Smooth muscle cell (in vitro differentiated cells): ENCODE measurements at regions not wholly inside any gene's neighbourhood (a gene's known extent, or its start where the extent isn't known, plus 50 kb on each side); places are given as distances from the start of the nearest gene placed in this dataset.

Experiments used
- DNase-seq: peaks from one replicate; lab custom pipeline; 2025; ENCODE audit not compliant: unreplicated experiment; lab: John Stamatoyannopoulos, UW
- H2AFZ ChIP-seq: fragments of 200-600 bp; sonication (generic); 2 replicates; pipeline ENCODE4 v1.6.0; 2016; ENCODE audit warnings: antibody characterized with exemption, low read depth, mild to moderate bottlenecking
- H3F3A ChIP-seq: fragments of 200-600 bp; sonication (generic); 2 replicates; pipeline ENCODE4 v1.6.0; 2017; ENCODE audit warnings: antibody characterized with exemption, low read depth
- H3K27ac ChIP-seq: fragments of 200-600 bp; sonication (generic); 2 replicates; pipeline ENCODE4 v1.5.1; 2016; ENCODE audit warnings: low read depth, mild to moderate bottlenecking
- H3K27me3 ChIP-seq: fragments of 200-600 bp; sonication (generic); 2 replicates; pipeline ENCODE4 v1.6.1; 2016; ENCODE audit warnings: low read depth, mild to moderate bottlenecking
- H3K36me3 ChIP-seq: fragments of 200-600 bp; sonication (generic); 2 replicates; pipeline ENCODE4 v1.5.1; 2016; ENCODE audit warnings: low read depth
- H3K4me1 ChIP-seq: fragments of 200-600 bp; sonication (generic); 2 replicates; pipeline ENCODE4 v1.5.1; 2016; ENCODE audit warnings: low read depth
- H3K4me2 ChIP-seq: fragments of 200-600 bp; sonication (generic); 2 replicates; pipeline ENCODE4 v1.6.0; 2016; ENCODE audit warnings: mild to moderate bottlenecking
- H3K4me3 ChIP-seq: fragments of 200-600 bp; sonication (generic); 2 replicates; pipeline ENCODE4 v1.5.1; 2016; ENCODE audit warnings: mild to moderate bottlenecking
- H3K79me2 ChIP-seq: fragments of 200-600 bp; sonication (generic); 2 replicates; pipeline ENCODE4 v1.6.0; 2016; ENCODE audit warnings: low read depth, mild to moderate bottlenecking
- H3K9ac ChIP-seq: fragments of 200-600 bp; sonication (generic); 2 replicates; pipeline ENCODE4 v1.6.0; 2016; ENCODE audit warnings: low read depth
- H3K9me3 ChIP-seq: fragments of 200-600 bp; sonication (generic); replicated peaks from 2 replicates; pipeline ENCODE4 v1.5.1; 2016; ENCODE audit warnings: low read depth
- H4K20me1 ChIP-seq: fragments of 200-600 bp; sonication (generic); 2 replicates; pipeline ENCODE4 v1.6.0; 2016; ENCODE audit warnings: low read depth
- WGBS: methylation state at CpG from one replicate; pipeline ENCODE4 v1.1.7; 2016; ENCODE audit warnings: low lambda C conversion rate; 5-methylcytosine and 5-hydroxymethylcytosine counted together
- TF ChIP-seq, protein P1 (sequence below): fragments of 200-600 bp; sonication (generic); IDR thresholded peaks from 2 replicates; pipeline ENCODE4 v1.5.1; 2017; ENCODE audit warnings: borderline replicate concordance, mild to moderate bottlenecking, antibody characterized with exemption; ENCODE audit not compliant: insufficient read depth, poor library complexity, severe bottlenecking

GRCh38 chr2:137729305-137729704, 235.0 kb upstream of the HNMT start:
- Histone ChIP-seq H3K4me3 (no peak overlapping the region), H3K9me3 (no peaks in the 10 kb centered on the region), H3F3A (no peaks in the 10 kb centered on the region), H3K27me3 (no peaks in the 10 kb centered on the region), H3K36me3 (no peaks in the 10 kb centered on the region), H3K27ac (no peak overlapping the region), H4K20me1 (no peaks in the 10 kb centered on the region), H2AFZ (no peak overlapping the region), H3K4me2 (no peak overlapping the region), H3K9ac (no peak overlapping the region), H3K4me1 (no peaks in the 10 kb centered on the region), H3K79me2 (no peaks in the 10 kb centered on the region)
- no peak for DNase-seq
- TF ChIP-seq, protein P1, sequence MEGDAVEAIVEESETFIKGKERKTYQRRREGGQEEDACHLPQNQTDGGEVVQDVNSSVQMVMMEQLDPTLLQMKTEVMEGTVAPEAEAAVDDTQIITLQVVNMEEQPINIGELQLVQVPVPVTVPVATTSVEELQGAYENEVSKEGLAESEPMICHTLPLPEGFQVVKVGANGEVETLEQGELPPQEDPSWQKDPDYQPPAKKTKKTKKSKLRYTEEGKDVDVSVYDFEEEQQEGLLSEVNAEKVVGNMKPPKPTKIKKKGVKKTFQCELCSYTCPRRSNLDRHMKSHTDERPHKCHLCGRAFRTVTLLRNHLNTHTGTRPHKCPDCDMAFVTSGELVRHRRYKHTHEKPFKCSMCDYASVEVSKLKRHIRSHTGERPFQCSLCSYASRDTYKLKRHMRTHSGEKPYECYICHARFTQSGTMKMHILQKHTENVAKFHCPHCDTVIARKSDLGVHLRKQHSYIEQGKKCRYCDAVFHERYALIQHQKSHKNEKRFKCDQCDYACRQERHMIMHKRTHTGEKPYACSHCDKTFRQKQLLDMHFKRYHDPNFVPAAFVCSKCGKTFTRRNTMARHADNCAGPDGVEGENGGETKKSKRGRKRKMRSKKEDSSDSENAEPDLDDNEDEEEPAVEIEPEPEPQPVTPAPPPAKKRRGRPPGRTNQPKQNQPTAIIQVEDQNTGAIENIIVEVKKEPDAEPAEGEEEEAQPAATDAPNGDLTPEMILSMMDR, result no peak
- WGBS, result 60% methylated on average over 3 of the region's 3 CpGs

DNA sequence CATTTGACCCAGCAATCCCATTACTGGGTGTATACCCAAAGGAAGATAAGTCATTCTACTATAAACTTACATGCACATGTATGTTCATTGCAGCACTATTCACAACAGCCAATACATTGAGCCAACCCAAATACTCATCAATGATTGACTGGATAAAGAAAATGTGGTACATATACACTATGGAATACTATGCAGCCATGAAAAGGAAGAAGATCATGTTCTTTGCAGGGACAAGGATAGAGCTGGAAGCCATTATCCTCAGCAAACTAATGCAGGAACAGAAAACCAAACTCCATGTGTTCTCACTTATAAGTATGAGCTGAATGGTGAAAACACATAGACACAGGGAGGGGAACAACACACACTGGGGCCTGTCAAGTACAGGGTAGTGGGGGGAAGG, 226.7 kb upstream of the HNMT start:
- DNase-seq, result no peak
- Histone ChIP-seq H3F3A (no peaks in the 10 kb centered on the region), H3K27ac (no peak overlapping the region), H3K9me3 (no peaks in the 10 kb centered on the region), H3K4me3 (no peak overlapping the region), H3K4me2 (no peak overlapping the region), H2AFZ (no peak overlapping the region), H4K20me1 (no peaks in the 10 kb centered on the region), H3K27me3 (peaks cover 4% of the 10 kb centered on the region), H3K36me3 (no peaks in the 10 kb centered on the region), H3K79me2 (no peaks in the 10 kb centered on the region), H3K4me1 (no peaks in the 10 kb centered on the region), H3K9ac (no peak overlapping the region)
- TF ChIP-seq, protein P1, result no peak

DNA sequence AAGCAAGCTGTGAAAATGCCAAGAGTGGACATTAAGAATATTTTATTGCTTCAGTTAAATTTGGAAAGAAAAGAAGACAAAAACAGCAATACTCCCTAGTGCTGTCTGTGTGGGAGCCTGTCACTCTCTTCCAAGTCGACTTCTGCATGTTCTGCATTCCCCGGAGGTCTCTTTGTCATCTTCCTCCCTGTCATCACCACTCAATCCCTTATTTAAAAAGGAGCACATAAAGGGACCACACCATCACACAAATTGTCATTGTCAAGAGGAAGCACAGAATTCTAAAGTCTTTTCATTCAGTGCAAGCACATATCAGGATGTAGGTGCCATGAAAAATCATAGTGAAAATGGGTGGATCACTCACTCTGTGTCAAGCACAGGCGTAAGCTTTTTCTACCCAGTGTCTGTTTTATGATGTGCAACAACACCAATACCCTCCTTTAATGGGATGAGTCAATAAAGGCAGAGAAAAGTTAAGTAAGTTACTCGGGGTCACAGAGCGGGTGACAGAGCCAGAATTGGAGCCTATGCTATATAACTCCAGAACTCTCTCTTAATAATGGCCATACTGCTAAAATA, 222.4 kb upstream of the HNMT start:
- no peak for DNase-seq
- 77% methylated on average over 5 of the region's 5 CpGs for WGBS
- TF ChIP-seq, protein P1, result no peak

DNA sequence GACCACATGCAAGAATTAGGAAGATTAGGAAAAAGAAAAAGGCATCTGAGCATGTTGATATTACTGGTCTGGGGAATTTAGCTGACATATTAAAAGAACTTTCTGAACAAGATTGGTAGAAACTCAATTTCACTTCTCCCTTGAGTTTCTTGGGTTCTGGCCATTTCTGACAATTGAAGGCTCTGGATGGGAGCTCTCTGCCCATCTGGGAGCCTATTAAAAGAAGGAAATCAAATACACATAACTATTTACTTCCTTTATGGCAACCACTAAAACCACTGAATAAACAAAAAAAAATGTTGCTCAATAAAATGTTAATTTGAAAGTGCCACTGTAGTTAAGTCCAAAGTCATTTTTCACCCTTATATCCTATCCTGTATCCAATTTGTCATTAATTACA, 216.8 kb upstream of the HNMT start:
- TF ChIP-seq, protein P1, result no peak
- no peak overlapping the region for H3K9ac ChIP-seq
- no peaks in the 10 kb centered on the region for H3K9me3 ChIP-seq
- no peak overlapping the region for H2AFZ ChIP-seq
- H3K27ac ChIP-seq, result no peak overlapping the region
- no peak overlapping the region for H3K4me3 ChIP-seq
- H3K4me1 ChIP-seq, result no peaks in the 10 kb centered on the region
- H3K4me2 ChIP-seq, result peak overlapping the region; percentile 19
- no peaks in the 10 kb centered on the region for H3F3A ChIP-seq
- H3K36me3 ChIP-seq, result no peaks in the 10 kb centered on the region
- DNase-seq, result no peak
- H4K20me1 ChIP-seq, result no peaks in the 10 kb centered on the region
- H3K79me2 ChIP-seq, result no peaks in the 10 kb centered on the region
- no peaks in the 10 kb centered on the region for H3K27me3 ChIP-seq

More for the DNA sequence above, 222.4 kb upstream of the HNMT start:
- Histone ChIP-seq H3K9me3 (no peaks in the 10 kb centered on the region), H3K9ac (no peak overlapping the region), H3F3A (no peaks in the 10 kb centered on the region), H3K27ac (no peak overlapping the region), H3K4me3 (no peak overlapping the region), H3K4me1 (no peaks in the 10 kb centered on the region), H4K20me1 (no peaks in the 10 kb centered on the region), H3K36me3 (no peaks in the 10 kb centered on the region), H3K79me2 (no peaks in the 10 kb centered on the region), H2AFZ (no peak overlapping the region), H3K4me2 (no peak overlapping the region), H3K27me3 (peaks cover 4% of the 10 kb centered on the region)
